Right lobe of liver (tissue), 4 donors: ENCODE measurements at regions not wholly inside any gene's neighbourhood (a gene's known extent, or its start where the extent isn't known, plus 50 kb on each side); places are given as distances from the start of the nearest gene placed in this dataset.

Experiments
- POLR2A ChIP-seq: fragments of 450-650 bp; IDR thresholded peaks from one replicate; pipeline ENCODE4 v1.6.1; 2017; ENCODE audit warnings: antibody characterized with exemption, mild to moderate bottlenecking
- TF ChIP-seq, protein P1 (sequence below), 4 donors: fragments of 200-600 bp in 3 of 4; fragments of 450-650 bp in 1 of 4; IDR thresholded peaks; one replicate each; pipeline versions ENCODE4 v1.5.1 to v1.8.0; 2016 to 2022; ENCODE audit warnings: antibody characterized with exemption in 4 of 4, mild to moderate bottlenecking in 2 of 4
- donor health status: DM: no; HTN: no; CAD: no.
- donor health status: DM: no; HTN: no; CAD: no.
- donor health status: DM: no; HTN: yes; CAD: no.

GRCh38 chr2:160913323-160913722 is 246.9 kb upstream of the TANK start:
- TF ChIP-seq, protein P1, sequence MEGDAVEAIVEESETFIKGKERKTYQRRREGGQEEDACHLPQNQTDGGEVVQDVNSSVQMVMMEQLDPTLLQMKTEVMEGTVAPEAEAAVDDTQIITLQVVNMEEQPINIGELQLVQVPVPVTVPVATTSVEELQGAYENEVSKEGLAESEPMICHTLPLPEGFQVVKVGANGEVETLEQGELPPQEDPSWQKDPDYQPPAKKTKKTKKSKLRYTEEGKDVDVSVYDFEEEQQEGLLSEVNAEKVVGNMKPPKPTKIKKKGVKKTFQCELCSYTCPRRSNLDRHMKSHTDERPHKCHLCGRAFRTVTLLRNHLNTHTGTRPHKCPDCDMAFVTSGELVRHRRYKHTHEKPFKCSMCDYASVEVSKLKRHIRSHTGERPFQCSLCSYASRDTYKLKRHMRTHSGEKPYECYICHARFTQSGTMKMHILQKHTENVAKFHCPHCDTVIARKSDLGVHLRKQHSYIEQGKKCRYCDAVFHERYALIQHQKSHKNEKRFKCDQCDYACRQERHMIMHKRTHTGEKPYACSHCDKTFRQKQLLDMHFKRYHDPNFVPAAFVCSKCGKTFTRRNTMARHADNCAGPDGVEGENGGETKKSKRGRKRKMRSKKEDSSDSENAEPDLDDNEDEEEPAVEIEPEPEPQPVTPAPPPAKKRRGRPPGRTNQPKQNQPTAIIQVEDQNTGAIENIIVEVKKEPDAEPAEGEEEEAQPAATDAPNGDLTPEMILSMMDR (IDR thresholded peaks at IDR 0.05): no peak
- TF ChIP-seq POLR2A: no peak
